ENCODE measurements at regions not wholly inside any gene's neighbourhood (a gene's known extent, or its start where the extent isn't known, plus 50 kb on each side); places are given as distances from the start of the nearest gene placed in this dataset.

DNA sequence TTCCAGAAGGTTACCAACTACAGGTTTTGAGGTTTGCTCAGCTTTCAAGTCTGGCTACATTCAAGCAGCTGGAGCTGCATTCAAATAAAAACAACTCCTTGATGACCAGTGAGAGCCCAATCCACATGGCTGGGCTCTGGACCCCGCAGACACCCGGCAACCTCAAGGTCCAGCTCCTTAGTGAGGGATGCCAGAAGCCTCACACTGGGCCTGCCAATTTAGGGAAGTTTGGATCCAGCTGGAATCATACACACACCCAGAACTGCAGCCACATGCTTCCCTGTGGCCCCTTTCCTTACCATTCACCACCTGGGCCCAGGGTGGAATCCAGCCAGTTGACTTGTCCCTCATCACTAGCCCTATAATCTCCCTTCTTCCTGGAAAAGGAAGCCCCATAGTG, 123.7 kb downstream of the UBE2U start:
- Histone ChIP-seq H3K9me3 (no peaks in the 10 kb centered on the region), H3K27ac (no peak overlapping the region), H3K4me3 (no peak overlapping the region), H3K4me2 (no peak overlapping the region), H3K4me1 (no peaks in the 10 kb centered on the region)
- no peak for ATAC-seq
- WGBS (ENCODE audit: missing lambda C conversion rate), result no CpG with 5 or more reads among the region's 2 CpGs
- TF ChIP-seq, protein P1, sequence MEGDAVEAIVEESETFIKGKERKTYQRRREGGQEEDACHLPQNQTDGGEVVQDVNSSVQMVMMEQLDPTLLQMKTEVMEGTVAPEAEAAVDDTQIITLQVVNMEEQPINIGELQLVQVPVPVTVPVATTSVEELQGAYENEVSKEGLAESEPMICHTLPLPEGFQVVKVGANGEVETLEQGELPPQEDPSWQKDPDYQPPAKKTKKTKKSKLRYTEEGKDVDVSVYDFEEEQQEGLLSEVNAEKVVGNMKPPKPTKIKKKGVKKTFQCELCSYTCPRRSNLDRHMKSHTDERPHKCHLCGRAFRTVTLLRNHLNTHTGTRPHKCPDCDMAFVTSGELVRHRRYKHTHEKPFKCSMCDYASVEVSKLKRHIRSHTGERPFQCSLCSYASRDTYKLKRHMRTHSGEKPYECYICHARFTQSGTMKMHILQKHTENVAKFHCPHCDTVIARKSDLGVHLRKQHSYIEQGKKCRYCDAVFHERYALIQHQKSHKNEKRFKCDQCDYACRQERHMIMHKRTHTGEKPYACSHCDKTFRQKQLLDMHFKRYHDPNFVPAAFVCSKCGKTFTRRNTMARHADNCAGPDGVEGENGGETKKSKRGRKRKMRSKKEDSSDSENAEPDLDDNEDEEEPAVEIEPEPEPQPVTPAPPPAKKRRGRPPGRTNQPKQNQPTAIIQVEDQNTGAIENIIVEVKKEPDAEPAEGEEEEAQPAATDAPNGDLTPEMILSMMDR (IDR thresholded peaks at IDR 0.05), result no peak
- TF ChIP-seq EHF (CRISPR knock-in tag; IDR thresholded peaks at IDR 0.05) (no peak), HOXA7 (CRISPR knock-in tag; IDR thresholded peaks at IDR 0.05) (no peak), SREBF2 (IDR thresholded peaks at IDR 0.05) (no peak), RARB (CRISPR knock-in tag; IDR thresholded peaks at IDR 0.05) (no peak), SMC3 (IDR thresholded peaks at IDR 0.05) (no peak), KDM5A (IDR thresholded peaks at IDR 0.05) (no peak), NR3C1 (IDR thresholded peaks at IDR 0.05) (no peak), POLR2A (IDR thresholded peaks at IDR 0.05; ENCODE audit: low read length) (no peak), HEYL (CRISPR knock-in tag; IDR thresholded peaks at IDR 0.05) (no peak), JUN (IDR thresholded peaks at IDR 0.05) (no peak), EHMT2 (IDR thresholded peaks at IDR 0.05; ENCODE audit: low read depth) (no peak), RAD21 (conservative IDR thresholded peaks at IDR 0.05 in 1 of 2, IDR thresholded peaks at IDR 0.05 in 1 of 2) (no peak), EP300 (IDR thresholded peaks at IDR 0.05) (no peak), GATA3 (IDR thresholded peaks at IDR 0.05; ENCODE audit: borderline replicate concordance) (no peak), TP53 (CRISPR knock-in tag; IDR thresholded peaks at IDR 0.05) (no peak)
- TF ChIP-seq, protein P2, sequence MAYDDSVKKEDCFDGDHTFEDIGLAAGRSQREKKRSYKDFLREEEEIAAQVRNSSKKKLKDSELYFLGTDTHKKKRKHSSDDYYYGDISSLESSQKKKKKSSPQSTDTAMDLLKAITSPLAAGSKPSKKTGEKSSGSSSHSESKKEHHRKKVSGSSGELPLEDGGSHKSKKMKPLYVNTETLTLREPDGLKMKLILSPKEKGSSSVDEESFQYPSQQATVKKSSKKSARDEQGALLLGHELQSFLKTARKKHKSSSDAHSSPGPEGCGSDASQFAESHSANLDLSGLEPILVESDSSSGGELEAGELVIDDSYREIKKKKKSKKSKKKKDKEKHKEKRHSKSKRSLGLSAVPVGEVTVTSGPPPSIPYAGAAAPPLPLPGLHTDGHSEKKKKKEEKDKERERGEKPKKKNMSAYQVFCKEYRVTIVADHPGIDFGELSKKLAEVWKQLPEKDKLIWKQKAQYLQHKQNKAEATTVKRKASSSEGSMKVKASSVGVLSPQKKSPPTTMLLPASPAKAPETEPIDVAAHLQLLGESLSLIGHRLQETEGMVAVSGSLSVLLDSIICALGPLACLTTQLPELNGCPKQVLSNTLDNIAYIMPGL (CRISPR knock-in tag; IDR thresholded peaks at IDR 0.05; ENCODE audit: borderline replicate concordance), result no peak
- TF ChIP-seq, protein P3, sequence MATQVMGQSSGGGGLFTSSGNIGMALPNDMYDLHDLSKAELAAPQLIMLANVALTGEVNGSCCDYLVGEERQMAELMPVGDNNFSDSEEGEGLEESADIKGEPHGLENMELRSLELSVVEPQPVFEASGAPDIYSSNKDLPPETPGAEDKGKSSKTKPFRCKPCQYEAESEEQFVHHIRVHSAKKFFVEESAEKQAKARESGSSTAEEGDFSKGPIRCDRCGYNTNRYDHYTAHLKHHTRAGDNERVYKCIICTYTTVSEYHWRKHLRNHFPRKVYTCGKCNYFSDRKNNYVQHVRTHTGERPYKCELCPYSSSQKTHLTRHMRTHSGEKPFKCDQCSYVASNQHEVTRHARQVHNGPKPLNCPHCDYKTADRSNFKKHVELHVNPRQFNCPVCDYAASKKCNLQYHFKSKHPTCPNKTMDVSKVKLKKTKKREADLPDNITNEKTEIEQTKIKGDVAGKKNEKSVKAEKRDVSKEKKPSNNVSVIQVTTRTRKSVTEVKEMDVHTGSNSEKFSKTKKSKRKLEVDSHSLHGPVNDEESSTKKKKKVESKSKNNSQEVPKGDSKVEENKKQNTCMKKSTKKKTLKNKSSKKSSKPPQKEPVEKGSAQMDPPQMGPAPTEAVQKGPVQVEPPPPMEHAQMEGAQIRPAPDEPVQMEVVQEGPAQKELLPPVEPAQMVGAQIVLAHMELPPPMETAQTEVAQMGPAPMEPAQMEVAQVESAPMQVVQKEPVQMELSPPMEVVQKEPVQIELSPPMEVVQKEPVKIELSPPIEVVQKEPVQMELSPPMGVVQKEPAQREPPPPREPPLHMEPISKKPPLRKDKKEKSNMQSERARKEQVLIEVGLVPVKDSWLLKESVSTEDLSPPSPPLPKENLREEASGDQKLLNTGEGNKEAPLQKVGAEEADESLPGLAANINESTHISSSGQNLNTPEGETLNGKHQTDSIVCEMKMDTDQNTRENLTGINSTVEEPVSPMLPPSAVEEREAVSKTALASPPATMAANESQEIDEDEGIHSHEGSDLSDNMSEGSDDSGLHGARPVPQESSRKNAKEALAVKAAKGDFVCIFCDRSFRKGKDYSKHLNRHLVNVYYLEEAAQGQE (IDR thresholded peaks at IDR 0.05), result no peak
- ChIA-PET POLR2A (no interaction called here), CTCF (interaction anchor here (1.1 kb wide), 1 partner anchor 9 kb away, joined by 4 read pairs; no protein-coding TSS in a partner anchor)
- FAIRE-seq, result no peak
- DNase-seq (ENCODE audit: low read depth in 1 of 2, low spot score in 1 of 2), result no peak

DNA sequence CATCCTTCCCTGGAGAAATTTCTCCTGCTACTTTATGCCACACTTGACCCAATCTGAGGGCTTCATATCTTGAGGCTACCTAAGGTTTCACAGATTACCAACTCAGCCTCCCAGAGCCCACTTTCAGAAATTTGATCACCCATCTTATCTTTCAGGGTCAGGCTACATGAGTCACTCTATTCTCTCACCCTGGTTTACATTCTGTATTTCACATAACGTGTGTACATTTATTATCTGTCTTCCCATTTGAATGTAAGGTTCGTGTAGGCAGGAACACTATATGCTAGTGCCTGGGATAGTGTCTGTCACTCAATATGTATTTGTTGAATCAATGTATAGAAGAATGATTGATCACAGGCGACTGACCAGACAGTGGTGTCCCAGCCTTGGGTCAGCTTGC, 124.8 kb downstream of the UBE2U start:
- FAIRE-seq, result no peak
- 41% methylated on average over 3 of the region's 3 CpGs for whole genome bisulfite sequencing (ENCODE audit: missing lambda C conversion rate)
- ChIA-PET POLR2A (no interaction called here), CTCF (no interaction called here)
- ATAC-seq, result no peak
- no peaks in the 10 kb centered on the region for H3K9me3 ChIP-seq
- no peak overlapping the region for H3K4me3 ChIP-seq
- no peak for DNase-seq (ENCODE audit: low read depth in 1 of 2, low spot score in 1 of 2)
- TF ChIP-seq FOSB (CRISPR knock-in tag; IDR thresholded peaks at IDR 0.05) (no peak), HES2 (IDR thresholded peaks at IDR 0.05) (no peak), ZSCAN20 (CRISPR knock-in tag; IDR thresholded peaks at IDR 0.05) (no peak), KDM5A (IDR thresholded peaks at IDR 0.05) (no peak)
- TF ChIP-seq, protein P1 (IDR thresholded peaks at IDR 0.05), result no peak
- H3K27ac ChIP-seq, result no peak overlapping the region
- H3K4me1 ChIP-seq, result no peaks in the 10 kb centered on the region
- no peak overlapping the region for H3K4me2 ChIP-seq
